ENCODE measurements at regions not wholly inside any gene's neighbourhood (a gene's known extent, or its start where the extent isn't known, plus 50 kb on each side); places are given as distances from the start of the nearest gene placed in this dataset.

- in situ Hi-C loops (cut with MboI; ENCODE audit: low pct_unique_long_range_greater_than_20kb, low sequenced_read_pairs): no loop called here
- DNase-seq: no peak
These were observed 263.8 kb downstream of the HDGFL1 start for GRCh38 chr6:22833191-22833590.

DNA sequence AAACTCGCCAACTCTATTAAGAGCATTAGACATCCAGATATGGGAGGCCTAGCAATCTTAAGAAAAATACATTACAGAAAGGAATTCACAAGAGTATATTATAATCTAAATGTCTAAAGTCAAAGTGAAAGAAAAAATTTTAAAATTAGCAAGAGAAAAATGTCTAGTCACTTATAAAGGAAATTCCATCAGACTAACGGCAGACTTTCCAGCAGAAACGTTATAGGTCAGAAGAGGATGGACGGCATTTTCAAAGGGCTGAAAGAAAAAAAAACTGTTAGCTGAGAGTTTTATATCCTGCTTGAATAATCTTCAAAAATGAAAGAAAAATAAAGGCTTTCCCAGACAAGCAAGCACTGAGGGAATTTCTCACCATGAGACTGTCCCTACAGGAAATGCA is 269.0 kb downstream of the HDGFL1 start:
- in situ Hi-C loops (cut with MboI; ENCODE audit: low pct_unique_long_range_greater_than_20kb, low sequenced_read_pairs): no loop called here
- no peak for DNase-seq

DNA sequence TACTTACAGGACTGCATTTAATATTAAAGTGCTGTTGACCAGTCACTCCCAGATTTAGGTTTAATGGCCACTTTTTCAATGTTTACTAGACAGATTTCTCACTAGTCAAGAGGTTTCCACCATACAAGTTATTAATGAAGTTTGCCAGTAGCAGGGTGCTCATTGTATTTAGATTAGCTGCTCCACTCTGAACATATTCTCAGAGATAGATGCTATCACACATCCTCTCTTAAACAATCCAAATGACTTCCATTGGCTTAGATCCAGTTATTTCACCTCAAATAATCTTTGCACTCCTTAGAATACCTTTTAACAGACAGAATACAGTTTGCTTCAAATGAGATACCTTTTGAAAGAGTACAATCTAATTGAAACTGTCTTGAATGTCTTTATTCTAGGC is 276.1 kb downstream of the HDGFL1 start:
- DNase-seq: no peak
- in situ Hi-C loops (cut with MboI; ENCODE audit: low pct_unique_long_range_greater_than_20kb, low sequenced_read_pairs): no loop called here

DNA sequence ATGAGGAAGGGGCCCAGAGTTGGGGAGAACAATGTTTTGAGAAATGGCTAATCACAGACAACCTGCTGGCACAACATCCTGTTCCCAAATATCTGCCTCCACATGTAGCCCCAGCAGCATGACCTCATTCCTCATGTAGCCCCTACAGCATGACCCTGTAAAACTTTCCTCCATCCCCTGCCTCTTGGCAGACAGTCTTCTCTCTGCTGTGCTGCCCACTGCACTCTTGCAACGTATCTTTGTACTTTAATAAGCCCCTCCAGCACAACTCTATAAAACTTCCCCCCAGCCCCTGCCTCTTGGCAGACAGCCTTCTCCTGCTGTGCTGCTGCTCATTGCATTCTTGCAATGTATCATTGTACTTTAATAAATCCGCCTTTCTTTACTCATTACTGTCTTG is 278.8 kb downstream of the HDGFL1 start:
- in situ Hi-C loops (cut with MboI; ENCODE audit: low pct_unique_long_range_greater_than_20kb, low sequenced_read_pairs): no loop called here
- DNase-seq: no peak

DNA sequence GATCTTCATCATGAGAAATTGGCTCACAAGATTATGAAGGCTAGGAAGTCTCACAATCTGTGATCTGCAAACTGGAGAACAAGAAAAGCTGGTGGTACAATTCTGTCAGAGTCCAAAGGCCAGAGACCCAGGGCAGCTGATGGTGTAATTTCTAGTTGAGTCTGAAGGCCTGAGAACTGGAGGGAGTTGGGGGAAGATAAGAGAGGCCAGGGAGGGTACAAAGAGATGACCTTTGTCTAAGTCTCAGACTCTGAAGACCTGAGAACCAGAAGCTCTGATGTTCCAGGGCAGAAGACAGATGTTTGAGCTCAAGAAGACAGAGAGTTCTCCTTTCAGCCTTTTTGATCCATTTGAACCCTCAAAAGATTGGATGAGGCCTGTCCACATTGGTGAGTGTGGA is 280.6 kb downstream of the HDGFL1 start:
- no peak for DNase-seq
- in situ Hi-C loops (cut with MboI; ENCODE audit: low pct_unique_long_range_greater_than_20kb, low sequenced_read_pairs): no loop called here

- in situ Hi-C loops (cut with MboI; ENCODE audit: low pct_unique_long_range_greater_than_20kb, low sequenced_read_pairs): no loop called here
- DNase-seq: no peak
These were observed 282.7 kb downstream of the HDGFL1 start for GRCh38 chr6:22852101-22852500.

GRCh38 chr6:22873513-22874136 is 304.3 kb downstream of the HDGFL1 start:
- no peak for DNase-seq
- in situ Hi-C loops (cut with MboI; ENCODE audit: low pct_unique_long_range_greater_than_20kb, low sequenced_read_pairs): no loop called here

DNA sequence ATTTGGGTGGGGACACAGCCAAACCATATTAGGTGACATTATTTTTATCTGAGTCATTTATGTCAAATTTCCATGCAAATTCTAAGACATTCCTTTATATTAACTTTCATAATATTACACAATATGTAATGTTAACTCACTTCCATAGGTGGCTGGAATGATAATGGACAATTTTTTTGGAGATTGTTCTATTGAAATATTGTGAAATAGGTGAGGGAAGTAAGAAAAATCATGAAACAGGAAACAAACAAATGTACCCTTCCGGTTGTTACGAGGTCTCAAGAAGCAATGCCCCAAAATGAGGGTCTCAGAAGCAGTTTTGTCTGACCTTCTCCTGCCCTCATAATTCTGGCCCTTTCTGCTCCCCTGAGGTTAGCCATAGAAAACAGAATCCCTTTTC is 306.5 kb downstream of the HDGFL1 start:
- in situ Hi-C loops (cut with MboI; ENCODE audit: low pct_unique_long_range_greater_than_20kb, low sequenced_read_pairs): no loop called here
- no peak for DNase-seq

- no peak for DNase-seq
- in situ Hi-C loops (cut with MboI; ENCODE audit: low pct_unique_long_range_greater_than_20kb, low sequenced_read_pairs): no loop called here
These were observed 308.9 kb downstream of the HDGFL1 start for GRCh38 chr6:22878324-22878701.

DNA sequence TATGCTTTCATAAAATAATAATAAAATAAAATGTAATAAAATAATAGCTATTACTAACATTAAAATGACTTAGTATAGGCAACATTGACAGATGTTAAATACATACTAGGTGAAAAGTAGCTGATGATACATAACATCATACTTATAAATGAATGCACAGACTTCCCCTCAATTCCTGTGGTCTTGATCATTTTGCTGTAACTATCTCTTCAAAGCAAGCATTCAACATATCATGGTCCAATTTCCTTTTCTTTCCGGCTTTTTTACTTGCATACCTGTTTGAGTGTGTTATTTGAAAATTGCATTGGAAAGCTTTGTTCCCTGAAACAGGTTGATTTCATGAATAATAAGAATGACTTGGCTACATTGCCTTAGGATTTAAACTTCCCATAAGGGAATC is 309.3 kb downstream of the HDGFL1 start:
- in situ Hi-C loops (cut with MboI; ENCODE audit: low pct_unique_long_range_greater_than_20kb, low sequenced_read_pairs): no loop called here
- DNase-seq: no peak

GRCh38 chr6:22880686-22881433 is 311.5 kb downstream of the HDGFL1 start:
- DNase-seq: no peak
- in situ Hi-C loops (cut with MboI; ENCODE audit: low pct_unique_long_range_greater_than_20kb, low sequenced_read_pairs): no loop called here

DNA sequence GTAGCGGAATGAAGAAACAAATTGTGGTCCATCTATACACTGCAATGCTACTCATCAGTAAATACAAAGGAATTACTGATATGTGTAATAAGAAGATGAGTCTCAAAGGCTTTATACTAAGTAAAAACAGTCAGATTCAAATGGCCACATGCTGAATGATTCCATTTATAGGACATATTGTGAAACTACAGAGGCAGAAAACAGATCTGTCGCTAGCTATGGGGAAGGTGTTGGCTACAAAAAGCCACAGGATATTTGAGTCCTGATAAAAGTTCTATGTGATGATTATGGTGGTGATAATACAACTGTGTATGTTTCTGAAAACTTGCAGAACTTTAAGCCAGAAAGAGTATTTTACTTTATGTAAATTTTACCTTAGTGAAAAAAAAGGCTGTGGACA is 313.2 kb downstream of the HDGFL1 start:
- DNase-seq: no peak

DNA sequence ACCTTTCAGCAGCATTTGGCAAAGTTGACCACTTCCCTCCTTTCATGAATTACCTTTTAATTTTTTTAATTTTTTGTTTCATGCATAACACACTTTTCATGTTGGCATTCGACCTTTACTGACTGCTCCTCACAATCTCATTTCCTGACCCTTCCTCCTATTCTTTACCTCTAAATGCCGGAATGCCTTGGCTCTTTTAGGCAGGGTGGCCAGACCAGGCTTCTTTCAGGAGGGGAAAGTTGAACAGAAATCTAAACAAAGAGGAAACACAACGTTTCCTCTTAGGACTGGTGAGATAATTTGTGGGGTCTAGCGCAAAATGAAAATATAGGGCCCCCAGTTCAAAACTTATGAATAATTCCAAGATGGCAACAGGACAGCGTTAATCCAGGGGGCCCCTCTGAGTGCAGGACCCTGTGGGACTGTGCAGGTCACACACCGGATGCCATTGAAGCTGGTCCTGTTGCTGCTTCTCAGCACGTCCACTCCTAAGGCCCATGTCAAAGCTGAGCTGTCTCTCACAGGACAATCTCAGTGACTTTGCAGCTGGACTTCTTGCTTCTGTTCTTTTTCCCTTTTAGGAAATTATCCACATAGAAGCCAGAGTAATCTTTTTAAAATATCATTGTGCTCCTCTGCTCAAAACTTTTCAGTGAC is 313.8 kb downstream of the HDGFL1 start:
- no peak for DNase-seq
- in situ Hi-C loops (cut with MboI; ENCODE audit: low pct_unique_long_range_greater_than_20kb, low sequenced_read_pairs): no loop called here

More for the DNA sequence above, 313.2 kb downstream of the HDGFL1 start:
- in situ Hi-C loops (cut with MboI; ENCODE audit: low pct_unique_long_range_greater_than_20kb, low sequenced_read_pairs): no loop called here

- DNase-seq: no peak
- in situ Hi-C loops (cut with MboI; ENCODE audit: low pct_unique_long_range_greater_than_20kb, low sequenced_read_pairs): no loop called here
These were observed 315.1 kb downstream of the HDGFL1 start for GRCh38 chr6:22884456-22884855.

DNA sequence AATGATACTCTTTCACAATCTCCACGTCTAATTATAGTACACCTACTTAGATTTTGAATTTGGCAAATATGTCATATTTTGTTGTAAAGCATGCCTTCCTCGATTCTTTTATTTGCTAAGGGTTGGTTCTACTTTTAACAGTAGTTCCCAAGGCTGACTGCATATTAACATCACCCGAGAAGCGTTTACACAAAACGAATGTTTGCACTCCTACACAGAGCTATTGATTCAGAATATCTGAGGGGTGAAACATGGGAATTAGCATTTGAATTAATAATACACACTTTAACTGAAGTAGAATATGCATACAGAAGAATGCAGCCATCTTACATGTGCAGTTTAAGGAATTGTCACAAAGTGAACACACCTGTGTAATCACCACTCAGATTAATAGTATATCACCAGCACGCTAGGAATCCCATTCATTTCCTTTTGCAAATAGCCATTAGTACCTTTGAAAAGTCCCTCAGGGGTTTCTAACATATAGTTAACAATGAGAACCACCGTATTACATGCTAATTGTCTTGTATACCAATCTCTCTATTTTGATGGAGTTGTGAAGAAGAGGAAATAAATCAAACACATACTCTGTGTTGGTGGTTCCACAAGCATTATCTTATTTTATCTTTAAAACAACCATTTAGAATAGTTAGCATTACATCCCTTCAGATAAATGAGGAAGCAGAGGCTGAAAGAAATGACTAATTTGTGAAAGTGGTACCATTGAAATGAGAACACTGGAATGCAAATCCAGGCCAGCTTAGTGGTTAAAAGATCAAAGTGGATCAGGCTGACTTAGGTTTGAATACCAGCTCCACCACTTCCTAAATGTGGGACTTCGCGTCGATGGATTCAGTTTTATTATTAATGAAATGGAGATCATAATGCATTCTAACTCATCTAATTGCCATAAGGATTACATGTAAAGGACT is 317.6 kb downstream of the HDGFL1 start:
- DNase-seq: no peak
- in situ Hi-C loops (cut with MboI; ENCODE audit: low pct_unique_long_range_greater_than_20kb, low sequenced_read_pairs): no loop called here

DNA sequence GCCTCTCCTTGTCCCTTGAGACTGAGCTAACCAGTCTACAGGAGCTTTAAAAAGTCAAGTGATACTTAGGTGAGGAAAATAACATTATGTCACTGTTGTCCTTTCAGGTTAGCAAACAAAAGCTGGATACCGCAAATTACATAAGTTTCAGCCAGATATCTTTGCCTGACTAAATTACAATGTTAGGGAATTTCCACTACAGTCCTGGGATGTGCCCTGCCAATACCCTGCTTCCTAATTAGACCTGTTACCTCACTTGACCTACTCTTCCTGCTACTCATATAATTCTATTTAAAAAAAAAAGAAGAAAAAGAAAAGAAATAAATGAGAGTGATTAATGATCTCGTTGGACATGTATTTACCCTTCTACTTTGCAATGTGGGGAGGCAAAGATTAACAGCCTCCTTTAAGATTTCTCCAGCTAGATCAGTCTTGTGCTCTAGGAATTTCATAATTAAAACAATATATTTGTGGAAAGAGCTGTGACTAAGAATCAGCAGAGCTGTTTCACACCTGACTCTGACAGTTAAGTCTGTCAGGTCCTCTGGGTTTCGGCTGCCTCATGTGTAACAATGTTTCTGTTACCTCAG is 318.9 kb downstream of the HDGFL1 start:
- DNase-seq: no peak
- in situ Hi-C loops (cut with MboI; ENCODE audit: low pct_unique_long_range_greater_than_20kb, low sequenced_read_pairs): no loop called here

DNA sequence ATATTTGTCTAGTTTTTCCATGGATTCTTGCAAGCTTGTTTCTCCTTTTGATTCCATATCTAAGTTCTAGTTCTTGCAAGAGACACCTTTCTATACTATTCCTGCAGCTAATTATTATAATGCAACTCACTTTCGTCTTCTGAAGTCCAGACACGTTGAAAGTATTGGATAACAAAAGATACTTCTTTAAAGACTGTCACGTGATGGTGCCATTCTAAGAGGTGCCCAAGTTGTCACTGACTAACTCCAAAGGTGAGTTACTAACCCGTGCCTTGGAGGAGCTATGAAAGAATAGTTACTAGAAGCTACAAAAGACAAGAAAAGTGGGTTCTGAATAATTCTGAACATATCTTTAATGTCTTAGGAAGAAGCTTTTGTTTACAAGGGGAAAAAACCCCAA is 322.6 kb downstream of the HDGFL1 start:
- in situ Hi-C loops (cut with MboI; ENCODE audit: low pct_unique_long_range_greater_than_20kb, low sequenced_read_pairs): no loop called here
- no peak for DNase-seq

- DNase-seq: no peak
- in situ Hi-C loops (cut with MboI; ENCODE audit: low pct_unique_long_range_greater_than_20kb, low sequenced_read_pairs): no loop called here
These were observed 323.1 kb downstream of the HDGFL1 start for GRCh38 chr6:22892452-22892851.

GRCh38 chr6:22896696-22897095 is 327.3 kb downstream of the HDGFL1 start:
- in situ Hi-C loops (cut with MboI; ENCODE audit: low pct_unique_long_range_greater_than_20kb, low sequenced_read_pairs): no loop called here
- DNase-seq: no peak
